Activated CD8-positive, alpha-beta T cell treated with anti-CD3 and anti-CD28 coated beads for 36 hours (primary cell): ENCODE measurements at regions not wholly inside any gene's neighbourhood (a gene's known extent, or its start where the extent isn't known, plus 50 kb on each side); places are given as distances from the start of the nearest gene placed in this dataset.

Source experiments
- ATAC-seq: fragments of 200-7000 bp; cut with Tn5 transposase; one replicate; pipeline ENCODE4 v1.10.0; 2021; ENCODE audit warnings: mild to moderate bottlenecking, moderate library complexity
- CTCF ChIA-PET: fragments of 350-600 bp; sonication (Branson Sonifier 250); formaldehyde crosslinking; loops from one replicate; lab custom pipeline; 2021; ENCODE audit warnings: antibody characterized with exemption; lab: Charles Lee
- POLR2A ChIA-PET: fragments of 350-600 bp; sonication (Branson Sonifier 250); formaldehyde crosslinking; loops from one replicate; lab custom pipeline; 2021; ENCODE audit warnings: antibody characterized with exemption; lab: Charles Lee
- DNase-seq: peaks from one replicate; pipeline ENCODE4 v3.0.0-alpha.2; 2020
- H3K27ac Mint-ChIP-seq: one replicate; pipeline ENCODE4 v1.8.0; 2021; ENCODE audit warnings: mild to moderate bottlenecking, mixed read lengths
- H3K27me3 Mint-ChIP-seq: one replicate; pipeline ENCODE4 v1.8.0; 2021; ENCODE audit warnings: mixed read lengths
- H3K36me3 Mint-ChIP-seq: one replicate; pipeline ENCODE4 v1.8.0; 2021; ENCODE audit warnings: low read depth, mixed read lengths
- H3K4me1 Mint-ChIP-seq: one replicate; pipeline ENCODE4 v1.8.0; 2021; ENCODE audit warnings: low read depth, mixed read lengths
- H3K4me3 Mint-ChIP-seq: one replicate; pipeline ENCODE4 v1.8.0; 2021; ENCODE audit warnings: mild to moderate bottlenecking, moderate library complexity, mixed read lengths
- H3K9me3 Mint-ChIP-seq: one replicate; pipeline ENCODE4 v1.8.0; 2021; ENCODE audit warnings: mixed read lengths
- intact Hi-C: fragments of 100-400 bp; cut with micrococcal nuclease; formaldehyde crosslinking; loops from one replicate; pipeline ENCODE4 v1.10.0; 2022
- TF ChIP-seq, protein P1 (sequence below): fragments of 200-600 bp; IDR thresholded peaks from one replicate; pipeline ENCODE4 v1.8.0; 2022; ENCODE audit warnings: antibody characterized with exemption, mild to moderate bottlenecking

DNA sequence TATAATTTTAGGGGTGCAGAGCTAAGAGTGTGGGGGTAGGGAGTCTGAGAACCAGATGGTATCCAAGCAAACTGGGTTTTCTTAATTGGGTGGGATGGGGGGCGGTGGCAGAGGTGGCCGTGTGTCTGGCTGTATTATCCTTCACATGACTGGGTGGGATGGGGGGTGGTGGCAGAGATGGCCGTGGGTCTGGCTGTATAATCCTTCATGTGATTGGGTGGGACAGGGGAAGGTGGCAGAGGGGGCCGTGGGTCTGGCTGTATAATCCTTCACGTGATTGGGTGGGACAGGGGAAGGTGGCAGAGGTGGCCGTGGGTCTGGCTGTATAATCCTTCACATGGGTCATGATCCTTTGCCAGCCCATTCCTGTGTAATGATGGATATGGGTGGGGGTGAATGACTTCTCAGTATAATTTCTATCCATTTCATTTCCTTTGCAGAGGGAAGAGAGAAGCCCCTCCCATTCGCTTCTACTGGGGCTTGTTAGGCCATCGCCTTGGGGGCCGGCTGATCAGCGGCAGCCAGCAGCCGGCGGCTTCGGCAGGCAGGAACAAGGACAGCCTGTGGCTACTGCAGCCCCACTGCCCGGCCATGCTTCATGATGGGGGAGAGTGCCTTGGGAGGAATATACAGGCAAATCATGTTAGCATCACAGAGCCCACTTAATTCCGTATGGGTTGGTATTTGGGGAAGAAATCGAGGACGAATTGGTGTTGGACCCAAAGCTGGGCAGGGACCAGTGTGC is 179.6 kb upstream of the MKI67 start:
- Mint-ChIP-seq H3K36me3 (no peaks in the 10 kb centered on the region), H3K9me3 (peaks cover 5% of the 10 kb centered on the region)
- ATAC-seq: no peak

DNA sequence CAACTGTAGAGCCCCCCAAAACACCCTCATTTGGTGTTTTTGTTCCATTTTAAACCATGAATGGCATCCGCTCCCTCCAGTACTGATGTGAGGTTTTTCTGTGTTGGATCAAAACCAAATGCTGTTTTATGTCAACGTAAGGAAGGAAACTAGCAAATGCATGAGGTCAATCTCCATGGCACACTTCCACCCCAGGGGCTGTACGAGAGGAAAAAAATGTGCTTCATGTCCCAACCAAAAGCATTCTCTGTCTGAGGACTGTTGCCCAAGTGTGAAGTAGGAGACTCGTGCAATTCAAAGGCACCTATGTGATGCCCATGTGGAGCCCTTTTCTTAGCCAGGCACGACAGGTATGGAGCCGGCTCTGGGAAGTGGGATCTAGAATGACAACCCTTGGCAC is 180.3 kb upstream of the MKI67 start:
- Mint-ChIP-seq H3K4me1 (no peaks in the 10 kb centered on the region), H3K36me3 (no peaks in the 10 kb centered on the region), H3K27ac (no peak overlapping the region), H3K27me3 (no peaks in the 10 kb centered on the region), H3K4me3 (no peak overlapping the region), H3K9me3 (peaks cover 3% of the 10 kb centered on the region)
- TF ChIP-seq, protein P1, sequence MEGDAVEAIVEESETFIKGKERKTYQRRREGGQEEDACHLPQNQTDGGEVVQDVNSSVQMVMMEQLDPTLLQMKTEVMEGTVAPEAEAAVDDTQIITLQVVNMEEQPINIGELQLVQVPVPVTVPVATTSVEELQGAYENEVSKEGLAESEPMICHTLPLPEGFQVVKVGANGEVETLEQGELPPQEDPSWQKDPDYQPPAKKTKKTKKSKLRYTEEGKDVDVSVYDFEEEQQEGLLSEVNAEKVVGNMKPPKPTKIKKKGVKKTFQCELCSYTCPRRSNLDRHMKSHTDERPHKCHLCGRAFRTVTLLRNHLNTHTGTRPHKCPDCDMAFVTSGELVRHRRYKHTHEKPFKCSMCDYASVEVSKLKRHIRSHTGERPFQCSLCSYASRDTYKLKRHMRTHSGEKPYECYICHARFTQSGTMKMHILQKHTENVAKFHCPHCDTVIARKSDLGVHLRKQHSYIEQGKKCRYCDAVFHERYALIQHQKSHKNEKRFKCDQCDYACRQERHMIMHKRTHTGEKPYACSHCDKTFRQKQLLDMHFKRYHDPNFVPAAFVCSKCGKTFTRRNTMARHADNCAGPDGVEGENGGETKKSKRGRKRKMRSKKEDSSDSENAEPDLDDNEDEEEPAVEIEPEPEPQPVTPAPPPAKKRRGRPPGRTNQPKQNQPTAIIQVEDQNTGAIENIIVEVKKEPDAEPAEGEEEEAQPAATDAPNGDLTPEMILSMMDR: no peak
- intact Hi-C loops: no loop called here
- ATAC-seq: no peak
- POLR2A ChIA-PET: no interaction called here
- CTCF ChIA-PET: no interaction called here
- DNase-seq: no peak

More for the DNA sequence above, 179.6 kb upstream of the MKI67 start:
- Mint-ChIP-seq H3K4me1 (no peaks in the 10 kb centered on the region), H3K4me3 (no peak overlapping the region), H3K27ac (no peak overlapping the region), H3K27me3 (no peaks in the 10 kb centered on the region)
- intact Hi-C loops: no loop called here
- DNase-seq: no peak
- POLR2A ChIA-PET: no interaction called here
- TF ChIP-seq, protein P1: no peak
- CTCF ChIA-PET: no interaction called here

- TF ChIP-seq, protein P1: no peak
- Mint-ChIP-seq H3K36me3 (no peaks in the 10 kb centered on the region), H3K27me3 (no peaks in the 10 kb centered on the region), H3K27ac (no peak overlapping the region), H3K9me3 (no peaks in the 10 kb centered on the region), H3K4me3 (no peak overlapping the region), H3K4me1 (no peaks in the 10 kb centered on the region)
- DNase-seq (no peak), ATAC-seq (no peak)
- CTCF ChIA-PET: no interaction called here
- POLR2A ChIA-PET: no interaction called here
- intact Hi-C loops: no loop called here
Observed at GRCh38 chr10:128306966-128307365, 180.7 kb upstream of the MKI67 start.

DNA sequence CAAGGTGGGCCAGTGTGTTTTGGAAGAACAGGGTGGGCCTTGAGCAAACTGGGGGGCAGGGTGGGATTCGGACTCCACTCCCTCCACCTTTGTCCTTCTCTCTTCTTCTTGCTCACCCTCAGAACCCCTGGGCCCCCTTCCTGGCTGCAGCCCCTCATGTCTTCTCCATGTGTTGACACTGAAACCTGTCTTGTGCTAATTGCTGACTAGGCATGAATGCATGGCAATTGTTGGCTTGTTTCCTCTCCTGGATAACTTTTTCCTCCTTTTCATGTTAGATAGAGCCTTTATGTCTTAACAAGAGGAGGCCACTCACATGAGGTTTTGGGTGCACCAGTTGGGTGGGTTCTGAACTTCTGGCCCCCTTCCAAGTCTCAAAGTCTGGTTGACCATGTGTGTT is 181.6 kb upstream of the MKI67 start:
- no peak overlapping the region for H3K27ac Mint-ChIP-seq
- H3K4me1 Mint-ChIP-seq: no peaks in the 10 kb centered on the region
- POLR2A ChIA-PET: no interaction called here
- ATAC-seq: no peak
- intact Hi-C loops: no loop called here
- CTCF ChIA-PET: no interaction called here
- H3K4me3 Mint-ChIP-seq: no peak overlapping the region
- no peaks in the 10 kb centered on the region for H3K27me3 Mint-ChIP-seq
- TF ChIP-seq, protein P1: no peak
- H3K9me3 Mint-ChIP-seq: no peaks in the 10 kb centered on the region
- H3K36me3 Mint-ChIP-seq: no peaks in the 10 kb centered on the region
- DNase-seq: no peak

- ChIA-PET CTCF (no interaction called here), POLR2A (no interaction called here)
- Mint-ChIP-seq H3K4me1 (no peaks in the 10 kb centered on the region), H3K9me3 (no peaks in the 10 kb centered on the region), H3K27me3 (no peaks in the 10 kb centered on the region), H3K4me3 (no peak overlapping the region), H3K27ac (no peak overlapping the region), H3K36me3 (no peaks in the 10 kb centered on the region)
- TF ChIP-seq, protein P1: no peak
- ATAC-seq (no peak), DNase-seq (no peak)
- intact Hi-C loops: no loop called here
Observed at GRCh38 chr10:128310971-128311658, 184.9 kb upstream of the MKI67 start.
